ENCODE measurements at regions not wholly inside any gene's neighbourhood (a gene's known extent, or its start where the extent isn't known, plus 50 kb on each side); places are given as distances from the start of the nearest gene placed in this dataset.

DNA sequence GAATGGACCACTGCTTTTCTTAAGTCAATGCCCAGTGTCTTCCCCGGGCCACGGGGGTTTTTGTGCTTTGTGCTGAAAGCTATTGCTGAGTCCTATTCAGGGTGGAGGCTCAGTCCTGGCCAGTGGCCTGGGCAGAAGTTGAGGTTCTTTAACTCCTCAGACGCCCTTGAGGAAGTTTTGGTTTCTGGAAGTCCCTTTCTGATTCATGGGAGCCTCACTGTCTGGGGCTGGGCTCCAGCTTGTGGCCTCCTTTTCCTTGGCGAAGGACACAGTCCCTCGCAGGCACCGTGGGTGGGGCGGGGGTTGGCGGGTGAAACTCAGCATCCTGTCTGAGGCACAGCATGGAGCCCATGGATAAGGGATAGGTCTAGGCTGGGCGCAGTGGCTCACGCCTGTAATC is 465.2 kb upstream of the HS6ST1 start:
- TF ChIP-seq, protein P1, sequence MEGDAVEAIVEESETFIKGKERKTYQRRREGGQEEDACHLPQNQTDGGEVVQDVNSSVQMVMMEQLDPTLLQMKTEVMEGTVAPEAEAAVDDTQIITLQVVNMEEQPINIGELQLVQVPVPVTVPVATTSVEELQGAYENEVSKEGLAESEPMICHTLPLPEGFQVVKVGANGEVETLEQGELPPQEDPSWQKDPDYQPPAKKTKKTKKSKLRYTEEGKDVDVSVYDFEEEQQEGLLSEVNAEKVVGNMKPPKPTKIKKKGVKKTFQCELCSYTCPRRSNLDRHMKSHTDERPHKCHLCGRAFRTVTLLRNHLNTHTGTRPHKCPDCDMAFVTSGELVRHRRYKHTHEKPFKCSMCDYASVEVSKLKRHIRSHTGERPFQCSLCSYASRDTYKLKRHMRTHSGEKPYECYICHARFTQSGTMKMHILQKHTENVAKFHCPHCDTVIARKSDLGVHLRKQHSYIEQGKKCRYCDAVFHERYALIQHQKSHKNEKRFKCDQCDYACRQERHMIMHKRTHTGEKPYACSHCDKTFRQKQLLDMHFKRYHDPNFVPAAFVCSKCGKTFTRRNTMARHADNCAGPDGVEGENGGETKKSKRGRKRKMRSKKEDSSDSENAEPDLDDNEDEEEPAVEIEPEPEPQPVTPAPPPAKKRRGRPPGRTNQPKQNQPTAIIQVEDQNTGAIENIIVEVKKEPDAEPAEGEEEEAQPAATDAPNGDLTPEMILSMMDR (IDR thresholded peaks at IDR 0.05; ENCODE audit: low read depth, low read length, missing input control) = no peak
- TF ChIP-seq RXRA (IDR thresholded peaks at IDR 0.05) = no peak
- TF ChIP-seq TAF1 (conservative IDR thresholded peaks at IDR 0.05) = no peak
- TF ChIP-seq, protein P2, sequence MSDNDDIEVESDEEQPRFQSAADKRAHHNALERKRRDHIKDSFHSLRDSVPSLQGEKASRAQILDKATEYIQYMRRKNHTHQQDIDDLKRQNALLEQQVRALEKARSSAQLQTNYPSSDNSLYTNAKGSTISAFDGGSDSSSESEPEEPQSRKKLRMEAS (IDR thresholded peaks at IDR 0.05) = no peak
- no peak for TF ChIP-seq HNF4G (IDR thresholded peaks at IDR 0.05)
- no peak for TF ChIP-seq RAD21 (IDR thresholded peaks at IDR 0.05)
- TF ChIP-seq, protein P3, sequence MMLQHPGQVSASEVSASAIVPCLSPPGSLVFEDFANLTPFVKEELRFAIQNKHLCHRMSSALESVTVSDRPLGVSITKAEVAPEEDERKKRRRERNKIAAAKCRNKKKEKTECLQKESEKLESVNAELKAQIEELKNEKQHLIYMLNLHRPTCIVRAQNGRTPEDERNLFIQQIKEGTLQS (IDR thresholded peaks at IDR 0.05) = no peak
- no peak for TF ChIP-seq YY1 (IDR thresholded peaks at IDR 0.05)
- no peak for TF ChIP-seq JUND (IDR thresholded peaks at IDR 0.05)
- TF ChIP-seq HNF4A (conservative IDR thresholded peaks at IDR 0.05) = no peak
- TF ChIP-seq, protein P4, sequence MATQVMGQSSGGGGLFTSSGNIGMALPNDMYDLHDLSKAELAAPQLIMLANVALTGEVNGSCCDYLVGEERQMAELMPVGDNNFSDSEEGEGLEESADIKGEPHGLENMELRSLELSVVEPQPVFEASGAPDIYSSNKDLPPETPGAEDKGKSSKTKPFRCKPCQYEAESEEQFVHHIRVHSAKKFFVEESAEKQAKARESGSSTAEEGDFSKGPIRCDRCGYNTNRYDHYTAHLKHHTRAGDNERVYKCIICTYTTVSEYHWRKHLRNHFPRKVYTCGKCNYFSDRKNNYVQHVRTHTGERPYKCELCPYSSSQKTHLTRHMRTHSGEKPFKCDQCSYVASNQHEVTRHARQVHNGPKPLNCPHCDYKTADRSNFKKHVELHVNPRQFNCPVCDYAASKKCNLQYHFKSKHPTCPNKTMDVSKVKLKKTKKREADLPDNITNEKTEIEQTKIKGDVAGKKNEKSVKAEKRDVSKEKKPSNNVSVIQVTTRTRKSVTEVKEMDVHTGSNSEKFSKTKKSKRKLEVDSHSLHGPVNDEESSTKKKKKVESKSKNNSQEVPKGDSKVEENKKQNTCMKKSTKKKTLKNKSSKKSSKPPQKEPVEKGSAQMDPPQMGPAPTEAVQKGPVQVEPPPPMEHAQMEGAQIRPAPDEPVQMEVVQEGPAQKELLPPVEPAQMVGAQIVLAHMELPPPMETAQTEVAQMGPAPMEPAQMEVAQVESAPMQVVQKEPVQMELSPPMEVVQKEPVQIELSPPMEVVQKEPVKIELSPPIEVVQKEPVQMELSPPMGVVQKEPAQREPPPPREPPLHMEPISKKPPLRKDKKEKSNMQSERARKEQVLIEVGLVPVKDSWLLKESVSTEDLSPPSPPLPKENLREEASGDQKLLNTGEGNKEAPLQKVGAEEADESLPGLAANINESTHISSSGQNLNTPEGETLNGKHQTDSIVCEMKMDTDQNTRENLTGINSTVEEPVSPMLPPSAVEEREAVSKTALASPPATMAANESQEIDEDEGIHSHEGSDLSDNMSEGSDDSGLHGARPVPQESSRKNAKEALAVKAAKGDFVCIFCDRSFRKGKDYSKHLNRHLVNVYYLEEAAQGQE (IDR thresholded peaks at IDR 0.05) = no peak
- TF ChIP-seq SP1 (IDR thresholded peaks at IDR 0.05) = no peak
- no peak for TF ChIP-seq GABPA (IDR thresholded peaks at IDR 0.05 in 1 of 2, conservative IDR thresholded peaks at IDR 0.05 in 1 of 2)
- TF ChIP-seq FOXA1 (IDR thresholded peaks at IDR 0.05) = no peak

Data from liver (tissue), 3 donors.